ENCODE measurements at regions not wholly inside any gene's neighbourhood (a gene's known extent, or its start where the extent isn't known, plus 50 kb on each side); places are given as distances from the start of the nearest gene placed in this dataset.

DNA sequence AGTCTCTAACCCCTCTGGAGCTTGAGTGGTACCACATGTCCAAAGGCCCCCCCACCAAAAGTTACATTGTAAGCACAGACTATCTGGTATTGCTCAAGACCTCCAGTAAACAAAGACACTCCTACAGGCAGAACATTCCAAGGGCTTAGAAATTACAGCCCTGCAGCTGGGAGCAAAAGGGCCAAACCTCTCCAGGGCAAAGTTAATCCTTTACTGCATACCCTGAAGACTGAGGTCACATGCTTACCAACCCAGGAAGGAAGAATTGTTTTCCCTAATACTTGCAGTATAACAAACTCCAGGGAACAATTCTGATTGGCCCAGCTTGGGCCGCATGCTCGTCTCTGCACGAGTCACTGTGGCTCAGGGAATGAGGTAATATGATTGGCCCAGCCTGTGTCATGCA, 266.1 kb upstream of the NR2F2 start:
- DNase-seq, result no peak

DNA sequence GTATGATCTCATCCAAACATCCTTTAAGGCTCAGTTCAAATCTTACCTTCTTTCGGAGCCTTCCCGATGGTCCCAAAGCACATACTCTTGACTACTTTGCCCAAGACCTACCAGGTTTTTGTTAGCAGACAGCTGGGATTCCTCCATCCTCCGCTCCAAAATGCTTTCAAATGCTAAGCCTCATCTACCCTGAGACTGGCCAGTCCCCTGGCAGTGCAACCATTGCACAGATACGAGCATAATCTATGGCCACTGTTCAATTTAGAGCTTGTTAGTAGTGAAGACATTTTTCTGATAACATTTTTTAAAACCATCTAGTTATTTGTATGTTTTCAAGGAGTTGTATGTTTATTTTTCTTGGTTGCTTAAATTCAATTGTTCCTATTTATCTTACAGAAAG, 264.4 kb upstream of the NR2F2 start:
- no peak for DNase-seq

DNA sequence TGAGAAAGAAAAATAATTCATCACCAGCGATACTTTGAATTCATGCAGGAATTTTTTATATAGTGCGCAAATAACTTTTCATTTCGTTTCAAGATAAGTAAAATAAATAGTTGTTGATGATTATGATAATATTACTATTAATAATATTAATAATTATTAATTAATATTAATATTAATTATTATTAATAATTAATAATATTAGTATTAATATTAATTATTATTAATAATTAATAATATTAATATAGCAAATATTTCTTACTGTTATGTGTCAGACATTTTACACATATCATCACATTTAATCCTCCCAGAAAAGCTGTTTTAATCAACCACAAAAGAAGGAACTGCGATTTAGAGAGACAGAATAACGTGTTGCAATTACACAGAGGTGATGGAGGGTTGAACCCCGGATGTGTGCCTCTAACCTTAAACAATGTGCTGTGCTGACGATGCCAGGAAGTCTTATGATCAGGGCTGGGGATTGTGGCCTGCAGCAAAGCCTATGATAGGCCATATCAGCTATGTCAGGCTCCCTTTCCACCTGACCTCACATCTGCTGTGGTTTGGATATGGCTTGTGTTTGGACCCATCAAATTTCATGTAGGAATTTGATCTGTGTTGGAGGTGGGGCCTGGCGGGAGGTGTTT, 263.5 kb upstream of the NR2F2 start:
- DNase-seq, result no peak

DNA sequence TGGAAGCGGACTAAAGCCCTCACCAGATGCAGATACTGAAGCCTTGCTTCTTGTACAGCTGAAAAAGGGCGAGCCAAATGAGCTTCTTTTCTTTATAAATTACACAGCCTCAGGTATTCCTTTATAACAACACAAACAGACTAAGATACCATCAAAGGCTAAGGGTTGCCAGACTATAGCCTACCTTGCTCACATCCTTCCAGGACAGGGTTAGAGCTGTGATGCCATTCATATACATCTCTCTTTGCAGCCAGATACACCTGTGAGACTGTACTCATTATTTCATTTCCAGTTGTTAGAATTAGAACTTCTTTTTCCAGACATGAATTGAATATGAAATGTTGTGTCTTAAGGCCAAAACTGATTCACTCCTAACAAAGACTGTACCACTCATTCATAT, 262.8 kb upstream of the NR2F2 start:
- no peak for DNase-seq

DNA sequence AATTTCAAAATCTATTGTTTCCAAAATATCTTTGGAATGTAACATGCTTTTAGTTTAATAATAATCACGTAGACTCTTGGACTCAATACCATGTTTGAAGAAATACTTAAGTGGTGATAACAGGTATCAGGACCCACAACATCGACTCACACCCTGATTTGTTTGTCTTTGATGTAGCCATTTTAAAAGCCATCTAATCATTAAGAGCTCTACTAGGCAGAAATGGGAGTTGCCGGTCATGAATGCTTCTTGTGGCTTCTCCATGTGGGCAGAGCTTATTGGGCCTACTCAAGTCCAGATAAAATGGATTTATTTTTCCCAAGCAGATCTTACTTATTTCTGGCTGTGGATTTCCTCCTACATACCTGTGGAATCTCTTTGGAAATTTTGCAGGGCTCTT, 261.6 kb upstream of the NR2F2 start:
- no peak for DNase-seq

DNA sequence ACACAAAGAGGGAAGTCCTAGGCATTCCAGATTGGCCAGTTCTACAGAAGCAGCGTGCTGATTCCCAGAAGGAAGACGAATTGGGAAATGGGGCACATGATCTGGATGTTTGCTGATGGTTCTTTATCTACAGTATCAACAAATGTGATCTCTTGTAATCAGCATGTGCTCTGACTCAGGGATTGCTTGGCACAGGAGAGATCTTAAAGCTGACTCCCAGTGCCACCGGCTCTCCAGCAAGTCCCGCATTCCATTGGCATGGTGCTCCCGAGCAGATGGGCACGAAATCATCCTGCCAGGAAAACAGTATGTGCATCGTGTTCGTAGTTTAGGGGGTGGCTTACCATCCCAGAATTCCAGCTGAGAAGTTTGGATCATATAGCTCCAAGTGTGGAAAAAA, 259.9 kb upstream of the NR2F2 start:
- no peak for DNase-seq

DNA sequence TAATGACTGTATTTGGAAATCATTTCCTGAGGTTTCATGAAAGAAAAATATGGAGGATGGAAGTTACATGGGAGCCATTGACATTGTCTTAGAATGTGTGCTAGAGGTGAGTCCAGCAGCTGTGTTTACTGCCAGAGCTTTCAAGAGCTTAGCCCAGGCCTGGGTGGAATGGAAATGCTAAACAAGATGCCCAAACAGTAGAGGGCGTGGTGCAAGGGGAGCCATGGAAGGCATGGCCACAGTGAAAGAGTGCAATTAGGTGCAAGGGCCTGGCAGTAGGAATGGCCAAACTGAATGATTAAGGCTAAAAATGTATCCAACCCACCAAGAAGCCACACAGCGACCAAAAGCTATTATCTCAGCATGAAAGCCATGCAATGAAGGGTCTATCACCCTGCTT, 257.7 kb upstream of the NR2F2 start:
- no peak for DNase-seq

DNA sequence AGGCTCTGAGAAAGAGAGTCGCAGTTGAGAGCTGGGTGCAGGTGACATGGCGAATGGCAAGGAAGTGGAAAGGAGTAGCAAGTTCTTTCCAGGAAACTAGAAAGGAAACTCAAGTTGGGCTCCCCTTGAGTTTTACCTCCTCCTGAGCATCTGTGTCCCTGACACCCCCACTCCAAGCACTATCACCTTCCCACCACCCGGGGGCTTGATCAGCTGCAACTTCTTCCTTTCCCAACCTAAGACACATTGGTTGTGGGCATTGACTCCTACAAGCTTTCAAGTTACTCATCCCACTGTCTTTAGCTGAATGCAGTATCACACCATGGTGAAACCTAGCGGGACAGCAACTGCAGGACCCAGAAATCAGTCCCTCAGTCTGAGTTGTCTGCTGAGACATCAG, 256.6 kb upstream of the NR2F2 start:
- DNase-seq, result no peak

DNA sequence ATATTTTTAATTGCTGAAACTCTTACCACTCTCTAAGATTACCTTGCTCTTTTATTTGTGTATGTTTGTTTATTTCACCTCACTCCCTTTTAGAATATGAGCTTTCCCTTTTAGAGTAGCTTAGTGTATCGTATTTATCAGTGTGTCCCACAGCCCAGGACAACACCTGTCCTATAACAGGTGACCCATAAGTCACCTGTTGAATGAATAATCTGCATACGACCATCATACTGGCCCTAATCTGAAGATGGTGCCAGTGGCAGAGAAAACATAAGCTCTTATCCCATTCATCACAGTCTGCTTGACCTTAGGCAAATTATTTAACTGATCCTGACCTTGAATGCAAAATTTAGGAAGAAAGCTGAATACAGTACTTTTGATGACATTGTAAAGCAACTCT, 254.6 kb upstream of the NR2F2 start:
- DNase-seq, result no peak

DNA sequence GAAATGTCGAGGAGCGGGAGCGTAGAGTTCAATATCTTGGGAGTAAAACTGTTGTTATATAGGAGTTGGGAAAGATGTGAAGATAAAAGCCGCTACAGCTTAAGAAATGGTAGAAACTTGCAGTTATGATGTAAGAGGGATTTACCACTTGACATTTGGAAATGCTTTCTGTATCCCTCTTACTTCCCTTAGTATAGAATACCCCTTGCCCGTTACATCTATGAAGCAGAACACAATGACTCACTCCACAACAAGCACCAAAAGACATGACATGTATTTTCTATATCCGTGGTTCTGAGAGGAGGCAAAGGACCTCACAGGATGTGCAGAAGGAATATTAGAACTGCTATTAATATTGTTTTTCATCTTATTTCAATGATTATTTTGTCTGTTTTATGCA, 254.2 kb upstream of the NR2F2 start:
- DNase-seq, result no peak

DNA sequence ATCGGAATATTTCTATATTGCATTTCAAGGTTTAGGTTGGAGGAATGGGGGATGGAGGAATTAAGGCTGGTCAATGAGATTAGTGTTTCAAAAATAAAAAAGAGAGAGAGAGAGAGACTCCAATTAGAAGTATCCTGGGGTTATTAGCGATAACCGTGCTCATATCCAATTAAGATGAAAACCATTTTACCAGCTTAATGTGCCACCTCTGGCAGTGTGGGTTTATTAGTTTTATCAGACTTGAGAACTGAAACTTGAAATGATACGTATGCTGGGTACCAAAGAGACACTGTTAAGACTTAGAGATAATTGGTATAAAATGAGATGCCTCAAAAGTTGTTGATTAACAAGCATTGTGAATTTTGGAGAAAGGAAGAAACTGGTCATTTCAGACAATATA, 251.5 kb upstream of the NR2F2 start:
- DNase-seq, result no peak

DNA sequence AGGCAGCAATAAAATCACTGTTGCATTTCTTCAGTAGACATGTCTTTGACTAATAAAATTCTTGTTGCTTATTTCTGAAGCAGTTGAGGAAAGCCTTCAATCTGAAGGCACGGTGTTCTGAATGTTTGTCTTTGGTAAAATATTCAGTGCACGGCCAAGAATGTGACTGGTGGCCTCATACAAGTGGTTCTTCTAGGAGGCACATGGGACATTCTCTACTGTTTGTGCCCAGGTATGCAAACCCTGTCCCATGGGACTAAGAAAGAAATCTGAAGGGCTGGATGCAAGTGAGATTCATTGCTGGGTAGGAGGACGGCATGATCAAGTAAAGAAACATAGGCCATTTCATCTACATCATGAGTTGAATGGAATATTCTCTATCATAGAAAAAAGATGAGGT, 250.6 kb upstream of the NR2F2 start:
- DNase-seq, result no peak

DNA sequence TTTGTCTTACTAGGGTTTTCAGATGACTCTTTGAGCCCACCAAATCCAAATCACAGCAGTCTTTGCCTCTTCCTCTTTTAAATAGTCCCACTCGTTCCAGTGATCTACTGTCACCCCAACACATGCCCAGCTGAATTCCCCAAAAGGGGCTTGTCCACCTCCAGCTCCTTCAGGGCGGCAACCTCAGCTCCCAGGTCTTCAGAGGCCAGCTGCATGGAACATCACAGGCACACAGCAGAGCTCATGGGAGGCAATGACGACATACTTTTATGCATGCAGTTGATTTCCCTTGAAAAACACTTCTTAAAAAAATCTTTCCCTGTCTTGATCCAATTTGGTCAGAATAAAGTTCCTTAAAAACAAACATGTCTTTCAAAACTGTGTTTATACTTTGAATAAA, 244.3 kb upstream of the NR2F2 start:
- no peak for DNase-seq

DNA sequence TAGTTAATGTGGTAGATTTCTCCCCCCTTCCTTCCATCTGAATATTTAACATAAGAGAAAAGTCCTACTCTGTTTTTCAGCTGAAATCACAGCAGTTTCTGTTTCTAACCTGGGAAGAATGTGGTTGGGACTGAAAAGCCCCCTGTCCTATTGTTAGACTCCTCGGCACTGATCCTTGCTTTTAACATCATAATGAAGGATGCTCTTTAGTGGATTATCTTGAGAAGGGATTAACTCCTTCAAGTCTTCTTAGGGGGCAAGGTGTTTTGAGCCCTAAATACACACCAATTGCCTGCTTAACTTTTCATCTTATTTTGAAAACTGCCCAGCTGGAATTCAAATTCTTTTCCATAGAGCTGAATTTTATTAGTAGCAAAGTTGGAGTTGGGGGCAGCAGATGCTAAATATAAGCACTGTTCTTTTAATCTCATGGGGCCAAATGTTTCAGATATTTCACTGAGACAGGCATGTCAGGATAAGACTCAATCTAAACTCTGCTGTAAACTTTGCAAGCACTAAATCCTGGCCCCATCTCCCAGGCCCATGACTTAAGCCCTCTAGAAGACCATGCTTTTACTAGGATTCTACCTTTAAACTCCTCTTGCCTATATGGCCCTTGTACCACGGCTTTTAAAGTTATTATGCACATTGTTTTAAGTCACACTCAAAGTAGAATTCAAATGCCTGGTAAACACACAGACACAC, 243.2 kb upstream of the NR2F2 start:
- DNase-seq, result no peak

DNA sequence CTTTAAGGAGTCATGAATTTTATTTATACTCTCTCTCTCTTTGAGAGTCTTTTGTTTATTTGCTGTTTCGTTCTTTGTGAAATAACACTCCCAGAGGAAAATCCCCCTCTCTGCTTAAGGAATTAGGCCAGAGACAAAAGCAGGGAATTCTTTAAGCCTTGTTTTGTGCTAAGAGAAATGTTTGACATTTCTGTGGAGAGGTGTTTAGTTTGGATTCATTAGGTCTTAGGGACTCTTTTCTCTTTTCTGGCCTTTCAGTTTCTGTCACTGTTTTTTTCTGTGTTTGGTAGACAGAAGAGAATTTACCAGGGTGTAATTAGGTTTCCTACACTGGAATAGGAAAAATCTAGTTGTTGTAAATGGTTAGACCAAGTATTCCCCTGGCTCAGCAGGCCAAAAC, 241.8 kb upstream of the NR2F2 start:
- DNase-seq, result no peak

DNA sequence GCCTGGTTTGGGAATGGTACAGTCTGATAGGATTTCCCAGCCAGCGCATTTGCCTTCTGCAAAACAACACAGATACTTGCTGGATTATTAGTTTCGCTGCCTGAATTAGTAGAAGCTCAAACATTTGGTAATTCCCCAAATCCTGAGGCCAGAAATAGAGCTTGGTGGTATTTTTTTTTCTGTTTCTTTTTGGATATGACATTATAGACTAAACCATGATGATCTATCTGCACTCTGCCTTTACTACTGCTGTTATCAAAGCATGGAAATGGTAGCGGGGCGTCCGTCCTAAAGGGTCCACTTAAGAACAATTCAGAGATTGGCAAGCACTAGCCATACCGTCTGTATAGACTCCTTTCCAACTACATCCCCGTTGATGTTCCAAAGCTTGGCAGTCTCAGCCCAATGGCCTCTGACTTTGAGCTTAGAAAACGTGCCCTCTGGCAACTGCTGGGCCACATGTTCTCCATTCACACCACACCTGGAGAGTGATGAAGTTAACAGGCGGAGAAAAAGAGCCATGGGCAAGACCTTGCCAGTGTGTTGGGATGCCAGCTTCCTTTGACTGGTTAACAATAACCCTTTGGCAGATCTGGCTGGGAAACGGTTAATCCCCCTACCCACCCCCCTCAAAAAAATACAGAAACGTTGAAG, 241.0 kb upstream of the NR2F2 start:
- DNase-seq, result no peak

DNA sequence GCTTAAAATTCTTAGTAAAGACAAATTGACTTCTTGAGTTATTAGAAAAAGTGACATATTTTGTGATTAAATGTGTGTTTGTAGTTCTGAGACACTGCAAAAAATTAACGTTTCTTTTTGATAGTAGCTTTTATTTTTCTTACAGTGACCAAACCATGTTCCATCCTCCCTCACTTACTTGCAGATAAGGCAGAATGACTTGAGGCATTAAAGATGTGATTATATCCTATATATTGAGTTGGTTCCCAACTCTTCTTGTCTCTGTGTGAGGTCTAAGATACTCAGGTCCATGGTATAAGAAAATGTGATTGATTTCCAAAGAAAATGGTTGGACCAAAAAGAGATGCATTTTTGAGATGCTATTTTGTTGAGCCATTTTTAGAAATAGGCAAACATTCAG, 238.3 kb upstream of the NR2F2 start:
- DNase-seq, result no peak

DNA sequence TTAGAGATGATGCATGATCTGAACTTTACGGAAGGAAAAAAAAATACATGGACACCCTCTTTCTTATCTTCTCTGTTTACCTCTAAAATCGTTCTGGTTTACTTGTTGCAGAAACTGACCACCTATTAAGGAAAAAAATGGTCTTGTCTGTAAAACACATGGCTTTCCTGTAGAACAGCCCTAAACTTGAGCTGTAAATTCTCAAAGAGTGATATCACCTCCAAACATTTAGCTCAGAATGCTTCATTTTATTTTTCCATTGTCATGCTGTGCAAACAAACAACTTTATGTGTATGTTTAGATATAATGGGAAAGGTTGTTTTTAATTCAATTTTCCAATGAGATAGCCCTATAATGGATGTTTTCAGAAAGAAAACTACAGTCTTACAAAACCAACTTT, 237.4 kb upstream of the NR2F2 start:
- DNase-seq, result no peak

DNA sequence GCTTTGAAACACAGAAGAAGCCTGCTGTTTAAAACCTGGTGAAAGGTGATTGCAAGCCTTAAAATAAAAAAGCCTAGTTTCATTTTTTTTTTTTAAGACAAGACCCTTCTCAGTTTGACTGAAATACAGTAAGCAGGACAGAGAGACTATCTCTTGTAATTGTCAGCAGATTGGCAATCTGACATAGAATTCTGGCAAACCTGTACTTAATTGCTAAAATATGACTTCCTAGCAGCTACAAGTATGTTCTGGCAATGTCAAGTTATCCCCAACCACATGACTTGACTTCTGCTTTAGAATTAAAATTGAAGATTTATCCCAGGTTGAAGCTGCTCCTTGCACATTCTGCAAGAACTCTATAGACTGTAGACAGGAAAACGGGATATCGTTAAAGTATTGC, 232.8 kb upstream of the NR2F2 start:
- DNase-seq, result peak; percentile 53

DNA sequence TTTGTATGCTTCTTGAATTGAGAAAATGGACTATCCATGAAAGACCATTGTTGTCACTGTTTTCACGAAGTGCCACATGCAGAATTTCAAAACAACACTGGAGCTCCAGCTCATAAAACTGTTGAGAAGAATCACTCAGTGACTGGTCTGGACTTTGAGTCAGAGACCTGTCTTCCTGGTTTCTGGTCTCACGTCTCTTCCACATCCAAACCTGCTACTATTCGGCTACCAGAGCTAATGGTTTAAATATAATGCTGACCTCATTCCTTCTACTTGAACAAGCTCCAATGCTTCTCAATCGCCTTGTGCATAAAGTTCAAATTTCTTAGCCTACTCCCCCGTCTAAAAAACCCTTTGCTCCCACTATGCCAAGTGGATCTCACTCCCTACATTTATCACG, 227.9 kb upstream of the NR2F2 start:
- DNase-seq, result no peak

DNA sequence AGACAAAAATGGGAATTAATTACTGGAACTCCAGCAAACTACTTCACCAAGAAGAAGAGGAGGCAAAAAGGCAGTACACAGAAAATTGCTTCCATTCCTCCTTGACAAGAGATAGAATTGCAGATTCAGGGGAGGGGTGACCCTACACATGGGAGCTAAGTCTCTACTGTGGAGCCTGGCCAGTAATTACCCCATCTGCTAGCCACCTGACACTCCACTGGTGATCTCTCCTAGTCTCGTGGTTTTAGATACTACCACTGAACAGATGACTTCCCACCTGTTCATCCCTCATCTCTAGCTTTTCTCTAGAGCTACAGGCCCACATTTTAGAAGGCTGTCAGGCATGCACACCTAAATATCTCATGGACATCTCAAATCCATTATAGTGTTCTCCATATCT, 224.3 kb upstream of the NR2F2 start:
- no peak for DNase-seq

DNA sequence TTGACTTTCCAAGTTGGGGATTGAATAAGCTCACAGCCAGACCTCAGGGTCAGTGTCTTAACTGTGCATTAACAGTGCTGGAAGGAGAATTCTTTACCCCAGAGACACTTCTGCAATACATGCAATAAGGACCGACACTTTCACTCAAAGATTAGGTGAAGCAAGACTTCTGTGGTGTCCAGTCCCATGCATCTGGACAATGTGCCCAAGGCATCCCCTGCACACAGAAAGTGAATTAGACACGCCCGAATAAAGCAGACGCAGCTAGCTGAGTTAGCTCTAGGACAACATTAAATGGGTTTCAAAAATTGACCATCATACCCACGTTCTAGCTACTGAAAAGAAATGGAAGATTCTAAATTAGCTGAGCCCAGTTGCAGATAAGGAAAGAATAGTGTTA, 223.9 kb upstream of the NR2F2 start:
- DNase-seq, result no peak

DNA sequence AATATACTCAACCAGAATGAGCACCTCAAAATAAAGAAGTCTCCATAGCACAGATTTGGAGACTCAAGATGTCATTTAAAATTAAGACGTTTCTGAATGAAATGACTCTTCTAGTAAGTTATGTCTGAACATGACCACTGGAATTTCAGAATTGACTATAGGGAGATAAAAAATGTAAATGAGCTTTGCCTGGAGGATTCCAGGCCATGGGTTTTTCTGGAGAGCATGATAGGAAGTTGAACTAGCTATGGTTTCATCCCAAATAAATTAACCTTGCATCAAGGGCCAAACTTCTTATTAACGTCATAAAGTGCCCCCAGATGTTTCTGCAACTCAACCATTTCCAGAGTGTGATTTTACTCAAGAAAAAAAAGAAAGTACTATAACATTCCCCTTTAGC, 222.6 kb upstream of the NR2F2 start:
- no peak for DNase-seq

DNA sequence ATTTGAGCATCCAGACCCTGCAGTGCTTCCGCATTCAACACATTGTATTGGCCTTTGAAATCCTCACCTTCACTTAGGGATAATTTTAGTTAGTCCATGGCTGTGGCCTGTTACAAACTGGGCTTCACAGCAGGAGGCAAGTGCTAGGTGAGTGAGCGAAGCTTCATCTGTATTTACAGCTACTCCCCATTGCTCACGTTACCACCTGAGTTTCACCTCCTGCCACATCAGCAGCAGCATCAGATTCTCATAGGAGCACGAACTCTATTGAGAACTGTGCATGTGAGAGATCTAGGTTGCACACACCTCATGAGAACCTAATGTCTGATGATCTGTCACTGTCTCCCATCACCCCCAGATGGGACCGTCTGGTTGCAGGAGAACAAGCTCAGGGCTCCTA, 222.1 kb upstream of the NR2F2 start:
- no peak for DNase-seq

Data from tongue (tissue), 1 donor.